IMR-90 (cell line): ENCODE measurements at regions not wholly inside any gene's neighbourhood (a gene's known extent, or its start where the extent isn't known, plus 50 kb on each side); places are given as distances from the start of the nearest gene placed in this dataset.

ENCODE experiments used
- ATAC-seq: fragments of 200-7000 bp; cut with Tn5 transposase; 2 replicates; pipeline ENCODE4 v1.9.1; 2020; ENCODE audit warnings: low read depth, mild to moderate bottlenecking, moderate library complexity
- BruUV-seq: library from RNA; stranded (reverse); fragments of 400-500 nt; replicated peaks from 2 replicates; lab custom pipeline; 2021; lab: Mats Ljungman, UMichigan
- CTCF ChIA-PET: fragments of 300-600 bp; formaldehyde crosslinking; extraction: SDS; loops from one replicate; lab custom pipeline; 2021; ENCODE audit warnings: antibody characterized with exemption; lab: Yijun Ruan, JAX
- POLR2A ChIA-PET: fragments of 300-600 bp; sonication (Branson Sonifier 250); formaldehyde crosslinking; loops from one replicate; lab custom pipeline; 2022; ENCODE audit warnings: antibody characterized with exemption; ENCODE audit not compliant: unreplicated experiment; lab: Charles Lee
- DNase-seq: peaks from one replicate; pipeline ENCODE4 v3.0.0; 2013
- H2AFZ ChIP-seq: replicated peaks from 2 replicates; pipeline ENCODE3; 2013; ENCODE audit warnings: low read length, mild to moderate bottlenecking; ENCODE audit not compliant: poor library complexity
- H2AK5ac ChIP-seq: 2 replicates; pipeline ENCODE4 v1.6.1; 2013; ENCODE audit warnings: low read depth, low read length, inconsistent platforms
- H2AK9ac ChIP-seq: replicated peaks from 2 replicates; pipeline ENCODE3; 2013; ENCODE audit warnings: mild to moderate bottlenecking, low read depth, low read length, moderate library complexity; ENCODE audit not compliant: poor library complexity
- H2BK120ac ChIP-seq: 2 replicates; pipeline ENCODE4 v1.6.1; 2013; ENCODE audit warnings: low read depth, low read length, inconsistent platforms
- H2BK15ac ChIP-seq: 3 replicates; pipeline ENCODE4 v1.6.1; 2013; ENCODE audit warnings: low read depth, low read length, inconsistent platforms
- H2BK20ac ChIP-seq: 2 replicates; pipeline ENCODE4 v1.6.1; 2013; ENCODE audit warnings: low read depth, mild to moderate bottlenecking, inconsistent platforms, low read length, moderate library complexity
- H2BK5ac ChIP-seq: 2 replicates; pipeline ENCODE4 v1.6.1; 2013; ENCODE audit warnings: mild to moderate bottlenecking, low read depth, low read length, inconsistent platforms; ENCODE audit not compliant: poor library complexity, severe bottlenecking
- H3K14ac ChIP-seq: replicated peaks from 2 replicates; pipeline ENCODE4 v1.6.1; 2013; ENCODE audit warnings: low read depth, low read length, inconsistent platforms
- H3K18ac ChIP-seq: 2 replicates; pipeline ENCODE4 v1.6.1; 2013; ENCODE audit warnings: low read depth, low read length, control low read depth
- H3K23ac ChIP-seq: 2 replicates; pipeline ENCODE4 v1.6.1; 2013; ENCODE audit warnings: low read depth, low read length, inconsistent platforms
- H3K27ac ChIP-seq: 2 replicates; pipeline ENCODE4 v1.5.1; 2013; ENCODE audit warnings: mild to moderate bottlenecking, control low read depth, low read length; ENCODE audit not compliant: insufficient read depth
- H3K27me3 ChIP-seq: 2 replicates; pipeline ENCODE4 v1.6.1; 2013; ENCODE audit warnings: low read length; ENCODE audit not compliant: control insufficient read depth, insufficient read depth
- H3K36me3 ChIP-seq: 2 replicates; pipeline ENCODE4 v1.6.1; 2013; ENCODE audit warnings: low read length, mixed read lengths; ENCODE audit not compliant: control insufficient read depth, insufficient read depth
- H3K4ac ChIP-seq: 2 replicates; pipeline ENCODE4 v1.6.1; 2013; ENCODE audit warnings: low read depth, low read length, inconsistent platforms
- H3K4me1 ChIP-seq: 2 replicates; pipeline ENCODE4 v1.6.1; 2013; ENCODE audit warnings: low read length, mixed read lengths; ENCODE audit not compliant: control insufficient read depth, insufficient read depth
- H3K4me2 ChIP-seq: 2 replicates; pipeline ENCODE4 v1.6.1; 2013; ENCODE audit warnings: low read depth, mild to moderate bottlenecking, control low read depth, low read length, moderate library complexity
- H3K4me3 ChIP-seq: 2 replicates; pipeline ENCODE4 v1.5.1; 2013; ENCODE audit warnings: low read depth, mild to moderate bottlenecking, control low read depth, low read length, moderate library complexity; ENCODE audit not compliant: insufficient read depth
- H3K56ac ChIP-seq: 2 replicates; pipeline ENCODE4 v1.6.1; 2013; ENCODE audit warnings: low read length, inconsistent platforms; ENCODE audit not compliant: insufficient read depth; ENCODE audit errors: extremely low read depth
- H3K79me1 ChIP-seq, 2 experiments: 2 replicates each; pipeline ENCODE4 v1.6.1; 2013; ENCODE audit warnings: low read length in 2 of 2, inconsistent platforms in 1 of 2, low read depth in 1 of 2
- H3K9ac ChIP-seq: 2 replicates; pipeline ENCODE4 v1.6.1; 2013; ENCODE audit warnings: low read depth, low read length, control low read depth
- H3K9me1 ChIP-seq: 2 replicates; pipeline ENCODE4 v1.6.1; 2013; ENCODE audit warnings: low read length, inconsistent platforms; ENCODE audit not compliant: insufficient read depth
- H3K9me3 ChIP-seq: 2 replicates; pipeline ENCODE4 v1.6.1; 2013; ENCODE audit warnings: low read length; ENCODE audit not compliant: control insufficient read depth, insufficient read depth
- H4K20me1 ChIP-seq: 2 replicates; pipeline ENCODE4 v1.6.1; 2013; ENCODE audit warnings: low read length, inconsistent platforms; ENCODE audit not compliant: insufficient read depth
- H4K5ac ChIP-seq: 2 replicates; pipeline ENCODE4 v1.6.1; 2013; ENCODE audit warnings: mild to moderate bottlenecking, low read depth, low read length, control low read depth
- H4K8ac ChIP-seq, 2 experiments: 2 replicates each; pipeline ENCODE4 v1.6.1; 2013; ENCODE audit warnings: low read depth in 2 of 2, low read length in 2 of 2, control low read depth in 1 of 2, inconsistent platforms in 1 of 2
- H4K91ac ChIP-seq: 2 replicates; pipeline ENCODE4 v1.6.1; 2013; ENCODE audit warnings: low read depth, low read length, inconsistent platforms; ENCODE audit not compliant: insufficient read depth
- BHLHE40 ChIP-seq: fragments of 150-350 bp; IDR thresholded peaks from 2 replicates; pipeline ENCODE4 v1.6.1; 2016; ENCODE audit warnings: mild to moderate bottlenecking, low read depth, low read length
- FOS ChIP-seq: fragments of 150-350 bp; IDR thresholded peaks from 2 replicates; pipeline ENCODE4 v1.6.1; 2016; ENCODE audit warnings: low read depth, low read length
- WGBS, 2 experiments: methylation state at CpG; one replicate each; pipeline versions ENCODE4 v1.1.5 to v1.1.7; 2013; ENCODE audit warnings: missing lambda C conversion rate in 2 of 2; ENCODE audit not compliant: insufficient read length in 1 of 2; ENCODE audit errors: extremely low coverage in 2 of 2; 5-methylcytosine and 5-hydroxymethylcytosine counted together
- dilution Hi-C: fragments of 300-500 bp; cut with HindIII; formaldehyde crosslinking; loops from one replicate; pipeline ENCODE4 v1.14.3; 2018; ENCODE audit warnings: low sequenced_read_pairs; ENCODE audit not compliant: unreplicated experiment
- in situ Hi-C: fragments of 300-500 bp; cut with MboI; formaldehyde crosslinking; loops from 3 replicates; pipeline ENCODE4 v1.14.3; 2019; ENCODE audit warnings: low sequenced_read_pairs, inconsistent platforms, mixed read lengths
- intact Hi-C: fragments of 100-400 bp; cut with micrococcal nuclease; formaldehyde crosslinking; loops from 2 replicates; pipeline ENCODE4 v1.10.0; 2022

DNA sequence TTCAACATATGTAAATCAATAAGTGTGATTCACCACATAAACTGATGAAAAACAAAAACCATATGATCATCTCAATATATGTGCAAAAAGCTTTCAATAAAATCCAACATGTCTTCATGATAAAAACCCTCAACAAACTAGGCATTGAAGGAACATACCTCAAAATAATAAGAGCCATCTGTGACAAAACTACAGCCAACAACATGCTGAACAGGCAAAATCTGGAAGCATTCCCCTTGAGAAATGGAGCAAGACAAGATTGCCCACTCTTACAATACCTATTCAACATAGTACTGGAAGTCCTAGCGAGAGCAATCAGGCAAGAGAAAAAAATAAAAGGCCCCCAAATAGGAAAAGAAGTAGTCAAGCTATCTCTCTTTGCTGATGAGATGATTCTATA lies 76.5 kb downstream of the OTOR start:
- BruUV-seq = no TSS peak
- dilution Hi-C loops = no loop called here
- CTCF ChIA-PET = no interaction called here

More for the DNA sequence above, 76.5 kb downstream of the OTOR start:
- Histone ChIP-seq H2BK120ac (no peak overlapping the region), H3K9me3 (no peaks in the 10 kb centered on the region), H3K4me2 (no peak overlapping the region), H2AFZ (no peak overlapping the region), H3K56ac (no peak overlapping the region), H3K27me3 (no peaks in the 10 kb centered on the region), H2BK15ac (no peak overlapping the region), H3K27ac (no peak overlapping the region), H4K5ac (no peak overlapping the region), H3K36me3 (no peaks in the 10 kb centered on the region), H4K20me1 (no peaks in the 10 kb centered on the region), H3K23ac (no peak overlapping the region), H2BK5ac (no peak overlapping the region), H2AK9ac (no peak overlapping the region), H3K4ac (no peak overlapping the region), H2BK20ac (no peak overlapping the region), H3K14ac (no peak overlapping the region), H4K8ac (no peak overlapping the region), H3K4me3 (no peak overlapping the region), H3K18ac (no peak overlapping the region), H3K9ac (no peak overlapping the region), H2AK5ac (no peak overlapping the region), H3K9me1 (no peaks in the 10 kb centered on the region), H3K79me1 (no peaks in the 10 kb centered on the region), H3K4me1 (peaks cover 3% of the 10 kb centered on the region; the same call in 1 of the 2 replicates), H4K91ac (no peak overlapping the region)
- DNase-seq = no peak
- in situ Hi-C loops (loop anchor here (25.0 kb wide), 1 partner anchor 413 kb away; the partner anchor contains the start of gene PCSK2), intact Hi-C loops (no loop called here)
- ATAC-seq = no peak
- WGBS, 2 experiments = no CpG with 5 or more reads among the region's 1 CpG
- TF ChIP-seq BHLHE40 = no peak
- no peak for TF ChIP-seq FOS
- POLR2A ChIA-PET = no interaction called here
